GM18868 (cell line): ENCODE measurements at regions not wholly inside any gene's neighbourhood (a gene's known extent, or its start where the extent isn't known, plus 50 kb on each side); places are given as distances from the start of the nearest gene placed in this dataset.

Experiments used
- ATAC-seq: cut with Tn5 transposase; IDR thresholded peaks from one replicate; pipeline ENCODE4 v1.9.1; 2021; ENCODE audit warnings: mild to moderate bottlenecking, moderate library complexity; ENCODE audit not compliant: unreplicated experiment

GRCh38 chr12:98244136-98244535 lies 271.3 kb upstream of the TMPO start:
- ATAC-seq: no peak

- ATAC-seq: no peak
Measured at GRCh38 chr12:98253207-98254037, 262.0 kb upstream of the TMPO start.

DNA sequence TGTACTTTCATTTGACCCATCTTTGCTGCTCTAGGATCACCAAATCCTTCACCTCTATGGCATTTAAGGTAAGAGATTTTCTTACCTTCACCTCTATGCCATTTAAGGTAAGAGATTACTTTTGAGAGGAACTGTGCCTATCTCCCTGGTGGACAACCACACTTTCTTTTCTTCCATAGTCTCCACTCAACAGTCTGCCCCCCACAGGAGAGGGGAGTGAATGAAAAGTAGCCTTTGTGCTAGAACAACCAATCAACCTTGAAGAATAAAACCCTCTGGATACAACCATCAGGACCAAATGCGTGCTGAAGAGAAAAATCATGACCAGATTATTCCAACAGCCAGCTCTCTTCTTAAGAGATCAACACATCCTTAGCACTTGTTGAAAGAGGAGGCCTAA lies 258.6 kb upstream of the TMPO start:
- ATAC-seq: no peak

DNA sequence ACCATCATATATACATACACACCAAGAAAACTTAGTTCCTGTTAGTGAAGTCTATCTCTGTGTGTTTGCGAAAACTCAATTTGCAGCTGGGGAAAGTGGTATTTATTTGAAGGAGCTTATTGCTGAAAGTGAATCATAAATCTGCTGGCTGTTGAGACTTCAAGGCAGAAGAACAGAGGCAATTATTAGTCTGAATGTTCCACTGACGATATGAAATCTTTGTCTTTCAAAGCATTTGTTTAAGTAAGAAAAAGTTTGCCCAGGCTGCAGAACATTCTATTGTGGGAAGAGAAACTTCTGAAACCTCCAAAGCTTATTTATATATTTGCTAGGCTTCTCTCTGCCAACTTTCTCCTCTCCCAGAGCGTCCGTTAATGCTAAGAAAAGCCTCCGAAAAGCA lies 255.7 kb upstream of the TMPO start:
- peak; percentile 71 for ATAC-seq

DNA sequence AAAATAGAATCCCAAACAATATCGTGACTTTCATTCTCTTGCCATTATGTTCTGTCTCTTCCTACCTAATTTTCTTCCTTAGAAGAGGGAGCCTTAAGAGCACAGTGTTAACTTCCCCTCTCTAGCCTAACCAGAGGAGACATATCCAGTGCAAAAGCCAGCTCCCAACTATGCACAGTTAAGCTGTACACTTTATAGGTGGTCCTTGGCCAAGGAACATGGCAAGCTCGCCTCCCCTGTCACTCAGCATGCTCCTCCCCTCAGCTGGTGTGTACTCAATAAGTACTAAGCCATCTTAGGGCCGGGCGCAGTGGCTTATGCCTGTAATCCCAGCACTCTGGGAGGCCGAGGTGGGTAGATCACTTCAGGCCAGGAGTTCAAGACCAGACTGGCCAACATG lies 255.1 kb upstream of the TMPO start:
- ATAC-seq: peak; percentile 29

- no peak for ATAC-seq
Measured at GRCh38 chr12:98262902-98263301, 252.5 kb upstream of the TMPO start.

- peak; percentile 96 for ATAC-seq
Measured at GRCh38 chr12:98274430-98275130, 240.8 kb upstream of the TMPO start.

DNA sequence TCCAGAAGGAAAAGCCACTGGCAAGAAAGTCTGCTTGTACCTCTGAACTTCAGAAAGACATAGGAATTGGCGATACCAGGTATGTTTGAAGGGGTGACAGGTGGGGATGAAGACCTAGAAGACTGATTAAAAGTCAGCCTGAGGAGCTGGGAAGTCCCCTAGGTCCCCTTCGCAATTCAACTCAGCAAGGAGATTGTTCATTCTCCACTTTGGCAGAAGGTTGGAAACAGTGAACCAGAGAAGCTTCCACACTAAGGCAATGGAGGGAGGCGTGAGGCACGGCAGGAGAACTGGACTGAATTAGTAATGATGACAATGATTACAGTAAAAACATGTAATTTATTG lies 240.3 kb upstream of the TMPO start:
- peak; percentile 70 for ATAC-seq

DNA sequence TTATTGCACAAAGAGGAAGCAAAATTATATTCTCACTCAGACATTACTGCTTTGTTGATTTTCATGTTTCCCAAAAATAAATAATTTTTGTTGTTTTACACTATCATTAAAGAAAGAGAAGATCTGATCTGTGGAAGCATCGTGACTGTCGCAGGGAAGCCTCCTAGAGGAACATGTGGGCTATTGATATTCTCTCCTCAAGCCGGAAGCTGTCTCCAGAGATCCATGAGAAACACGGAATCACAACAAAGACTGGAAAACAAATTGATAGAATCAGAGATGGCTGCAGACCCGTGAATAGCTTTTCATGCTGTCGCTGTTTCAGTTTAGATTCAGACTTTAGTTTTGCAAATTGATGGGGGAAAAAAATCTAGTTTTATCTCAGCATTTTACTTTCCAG lies 235.2 kb upstream of the TMPO start:
- no peak for ATAC-seq

DNA sequence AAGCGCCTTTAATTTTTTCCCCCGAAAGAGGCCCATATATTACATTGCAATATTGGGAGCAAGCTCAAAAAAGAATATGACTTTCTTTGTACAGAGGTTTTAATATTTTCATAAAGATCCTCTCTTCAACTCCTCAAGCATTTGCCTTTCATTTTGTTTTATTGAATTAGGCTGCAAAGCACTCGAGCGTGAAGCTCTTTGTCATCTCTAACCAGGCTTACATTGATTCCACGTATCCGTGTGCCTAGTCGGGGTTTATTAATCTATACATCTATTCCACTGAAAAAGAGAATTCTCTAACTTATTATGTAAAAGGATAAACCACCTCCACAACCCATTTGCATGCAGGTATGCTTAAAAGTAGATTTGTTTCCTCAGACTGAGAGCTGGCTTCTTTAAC lies 234.8 kb upstream of the TMPO start:
- ATAC-seq: no peak

DNA sequence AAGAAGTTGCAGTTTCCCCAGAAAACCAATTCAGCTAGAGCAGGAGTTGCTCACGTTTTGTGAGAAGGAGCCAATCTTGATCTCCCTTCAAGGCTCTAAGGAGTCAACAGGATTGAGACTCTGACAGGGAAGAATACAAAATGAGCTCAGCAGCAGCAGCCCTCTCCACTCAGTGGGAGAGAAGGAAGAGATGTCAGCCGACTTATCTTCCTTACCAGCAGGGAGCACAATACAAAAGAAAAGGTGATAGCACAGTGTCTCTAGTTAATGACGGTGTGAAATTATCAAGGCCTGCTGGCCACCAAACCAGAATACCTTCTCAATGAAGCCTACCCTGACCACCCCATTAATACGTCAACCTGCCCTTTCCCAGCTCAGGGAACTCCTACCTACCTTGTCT lies 223.6 kb upstream of the TMPO start:
- ATAC-seq: no peak

GRCh38 chr12:98294051-98294805 lies 221.2 kb upstream of the TMPO start:
- no peak for ATAC-seq

- no peak for ATAC-seq
Measured at GRCh38 chr12:98295681-98296080, 219.7 kb upstream of the TMPO start.

DNA sequence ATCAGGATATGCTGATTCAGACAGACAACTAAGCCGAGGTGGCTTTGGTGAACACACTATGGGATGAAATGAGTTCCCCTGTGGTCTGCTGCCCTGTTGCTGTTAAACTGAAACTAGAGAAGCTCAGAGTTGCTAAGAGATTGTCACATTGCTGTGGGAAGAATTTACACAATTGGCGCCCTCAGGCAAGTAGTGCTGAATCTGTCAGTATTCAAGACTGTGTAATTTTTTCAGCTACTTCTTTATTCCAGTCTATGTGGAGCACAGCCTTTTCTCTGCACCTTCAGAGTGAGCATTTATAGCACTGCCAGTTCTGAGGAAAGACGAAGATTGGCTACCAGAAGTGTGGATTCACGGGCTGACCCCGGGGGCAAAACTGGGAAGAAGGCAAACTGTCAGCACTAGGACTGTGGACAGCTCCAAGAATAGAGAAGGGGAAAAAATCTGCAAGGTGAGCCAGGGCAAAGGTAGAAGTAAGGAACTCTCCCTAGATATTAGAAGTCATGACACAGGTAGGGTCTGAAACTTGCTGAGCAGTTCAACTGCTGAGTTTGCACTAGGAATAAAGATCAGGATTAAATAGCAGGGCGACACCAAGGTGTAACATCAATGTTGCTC lies 218.8 kb upstream of the TMPO start:
- ATAC-seq: no peak

- ATAC-seq: no peak
Measured at GRCh38 chr12:98297538-98297937, 217.9 kb upstream of the TMPO start.

- ATAC-seq: no peak
Measured at GRCh38 chr12:98308141-98308540, 207.2 kb upstream of the TMPO start.

DNA sequence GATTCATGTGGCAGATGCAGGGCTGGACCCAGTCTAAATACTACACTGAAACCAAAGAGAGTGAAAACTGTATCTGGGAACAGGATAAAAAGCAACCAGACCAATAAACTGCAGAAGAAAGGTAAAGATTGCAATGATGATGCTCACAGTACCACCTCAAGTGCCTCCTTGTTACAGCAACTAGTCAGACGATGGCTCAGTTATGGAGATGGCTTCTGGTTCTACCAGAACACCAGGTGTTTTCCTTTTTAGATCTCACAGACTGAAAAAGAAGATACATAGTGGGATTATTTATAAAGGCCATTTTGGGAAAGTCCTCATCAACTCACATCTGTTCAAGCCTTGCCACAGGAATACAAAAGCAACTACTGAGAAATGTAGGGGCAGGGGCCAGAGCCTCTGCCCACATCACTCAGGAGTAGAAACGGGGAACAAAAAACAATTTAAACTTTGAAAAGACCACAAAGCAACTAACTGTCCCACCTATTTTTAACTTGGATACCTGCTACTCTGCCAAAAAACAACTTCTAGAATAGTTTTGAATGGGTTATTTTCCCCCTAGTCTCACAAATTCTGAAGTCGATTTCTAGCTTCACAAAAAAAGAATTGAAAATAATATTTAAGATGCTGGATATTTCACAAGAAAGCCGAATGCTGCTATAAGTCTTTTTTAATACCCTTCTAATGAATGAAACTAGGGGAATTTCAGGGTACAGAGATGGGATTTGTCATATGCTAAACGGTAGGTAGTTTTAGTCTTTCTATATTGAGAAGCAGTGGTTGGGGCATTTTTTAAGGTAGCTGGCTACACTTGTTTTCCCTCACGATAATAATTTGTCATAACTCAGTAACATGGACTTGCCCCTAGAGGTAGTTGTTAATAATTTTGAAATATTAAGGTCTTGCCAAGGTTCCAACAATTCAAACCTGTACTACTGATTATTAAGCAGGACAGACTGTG lies 197.2 kb upstream of the TMPO start:
- ATAC-seq: peak; percentile 78

GRCh38 chr12:98319716-98320425 lies 195.5 kb upstream of the TMPO start:
- no peak for ATAC-seq

DNA sequence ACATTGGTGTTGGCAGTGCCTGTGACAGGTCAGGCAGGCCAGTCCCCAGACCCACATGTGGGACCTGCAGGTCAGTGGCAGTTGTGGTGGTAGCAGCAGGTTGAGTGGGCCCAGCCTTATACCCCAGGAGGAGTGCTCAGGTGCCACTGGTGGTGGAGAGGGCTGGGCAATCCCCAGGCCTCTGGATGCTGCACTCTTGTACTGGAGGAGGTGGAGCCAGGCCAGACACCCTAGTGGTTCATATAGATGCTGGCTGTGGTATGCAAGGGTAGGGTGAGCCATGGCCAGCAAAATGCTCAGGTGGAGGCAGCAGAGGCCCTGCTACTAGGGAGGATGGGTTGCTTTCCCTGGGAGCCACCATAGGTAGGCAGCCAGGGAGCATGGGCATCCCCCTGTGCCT lies 190.4 kb upstream of the TMPO start:
- ATAC-seq: no peak

DNA sequence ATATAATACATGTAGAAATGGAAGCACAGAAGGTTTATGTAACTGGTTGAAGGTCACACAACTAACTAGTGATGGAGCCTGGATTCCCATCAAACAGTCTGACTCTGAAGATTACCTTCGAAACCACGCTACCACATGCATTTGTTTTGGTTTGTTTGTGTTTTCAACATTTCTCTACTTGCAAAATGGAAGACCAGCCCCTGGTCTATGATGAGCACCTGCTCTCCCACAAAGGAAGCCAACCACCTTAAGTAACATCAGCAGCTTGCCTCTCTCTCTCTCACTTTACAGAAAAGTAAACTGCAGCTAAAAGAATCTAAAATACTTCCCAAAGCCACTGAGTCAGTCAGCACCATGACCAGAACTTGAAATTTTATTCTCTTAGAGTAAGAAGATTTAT lies 186.9 kb upstream of the TMPO start:
- no peak for ATAC-seq
